ENCODE measurements at regions not wholly inside any gene's neighbourhood (a gene's known extent, or its start where the extent isn't known, plus 50 kb on each side); places are given as distances from the start of the nearest gene placed in this dataset.

GRCh38 chr14:83733670-83734069 lies 1796.3 kb upstream of the FLRT2 start:
- H3K4me3 ChIP-seq = no peak overlapping the region
- no peaks in the 10 kb centered on the region for H3K9me3 ChIP-seq (replicated peaks in 1 of 3)
- WGBS, 4 donors = 78 to 90% (median 85%) methylated on average over 1 of the region's 1 CpG
- no peaks in the 10 kb centered on the region for H3K36me3 ChIP-seq (replicated peaks in 1 of 2)
- TF ChIP-seq POLR2A (IDR thresholded peaks at IDR 0.05) = no peak
- TF ChIP-seq, protein P1, sequence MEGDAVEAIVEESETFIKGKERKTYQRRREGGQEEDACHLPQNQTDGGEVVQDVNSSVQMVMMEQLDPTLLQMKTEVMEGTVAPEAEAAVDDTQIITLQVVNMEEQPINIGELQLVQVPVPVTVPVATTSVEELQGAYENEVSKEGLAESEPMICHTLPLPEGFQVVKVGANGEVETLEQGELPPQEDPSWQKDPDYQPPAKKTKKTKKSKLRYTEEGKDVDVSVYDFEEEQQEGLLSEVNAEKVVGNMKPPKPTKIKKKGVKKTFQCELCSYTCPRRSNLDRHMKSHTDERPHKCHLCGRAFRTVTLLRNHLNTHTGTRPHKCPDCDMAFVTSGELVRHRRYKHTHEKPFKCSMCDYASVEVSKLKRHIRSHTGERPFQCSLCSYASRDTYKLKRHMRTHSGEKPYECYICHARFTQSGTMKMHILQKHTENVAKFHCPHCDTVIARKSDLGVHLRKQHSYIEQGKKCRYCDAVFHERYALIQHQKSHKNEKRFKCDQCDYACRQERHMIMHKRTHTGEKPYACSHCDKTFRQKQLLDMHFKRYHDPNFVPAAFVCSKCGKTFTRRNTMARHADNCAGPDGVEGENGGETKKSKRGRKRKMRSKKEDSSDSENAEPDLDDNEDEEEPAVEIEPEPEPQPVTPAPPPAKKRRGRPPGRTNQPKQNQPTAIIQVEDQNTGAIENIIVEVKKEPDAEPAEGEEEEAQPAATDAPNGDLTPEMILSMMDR (IDR thresholded peaks at IDR 0.05) = no peak
- H3K27ac ChIP-seq = no peak overlapping the region
- no peak for DNase-seq
- H3K27me3 ChIP-seq = no peaks in the 10 kb centered on the region
- intact Hi-C loops (cut with DNase I) = no loop called here
- no peaks in the 10 kb centered on the region for H3K4me1 ChIP-seq (replicated peaks in 1 of 2)

DNA sequence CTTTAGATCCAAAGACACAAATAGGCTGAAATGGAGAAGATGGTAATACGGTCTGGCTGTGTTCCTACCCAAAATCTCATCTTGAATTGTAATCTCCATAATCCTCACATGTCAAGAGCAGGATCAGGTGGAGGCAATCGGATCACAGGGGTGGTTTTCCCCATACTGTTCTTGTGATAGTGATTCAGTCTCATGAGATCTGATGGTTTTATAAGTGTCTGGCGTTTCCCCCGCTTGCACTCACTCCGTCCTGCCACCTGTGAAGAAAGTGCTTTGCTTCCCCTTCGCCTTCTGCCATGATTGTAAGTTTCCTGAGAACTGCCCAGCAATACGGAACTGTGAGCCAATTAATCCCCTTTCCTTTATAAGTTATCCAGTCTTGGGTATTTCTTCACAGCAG lies 1795.5 kb upstream of the FLRT2 start:
- Histone ChIP-seq H3K27ac (no peak overlapping the region), H3K4me1 (replicated peaks in 1 of 2) (no peaks in the 10 kb centered on the region), H3K27me3 (no peaks in the 10 kb centered on the region), H3K9me3 (replicated peaks in 1 of 3) (no peaks in the 10 kb centered on the region), H3K4me3 (no peak overlapping the region), H3K36me3 (replicated peaks in 1 of 2) (no peaks in the 10 kb centered on the region)
- no peak for TF ChIP-seq POLR2A (IDR thresholded peaks at IDR 0.05)
- TF ChIP-seq, protein P1 (IDR thresholded peaks at IDR 0.05) = no peak
- no peak for DNase-seq
- 74 to 77% (median 76%) methylated on average over 7 of the region's 7 CpGs for WGBS, 4 donors
- intact Hi-C loops (cut with DNase I) = no loop called here

DNA sequence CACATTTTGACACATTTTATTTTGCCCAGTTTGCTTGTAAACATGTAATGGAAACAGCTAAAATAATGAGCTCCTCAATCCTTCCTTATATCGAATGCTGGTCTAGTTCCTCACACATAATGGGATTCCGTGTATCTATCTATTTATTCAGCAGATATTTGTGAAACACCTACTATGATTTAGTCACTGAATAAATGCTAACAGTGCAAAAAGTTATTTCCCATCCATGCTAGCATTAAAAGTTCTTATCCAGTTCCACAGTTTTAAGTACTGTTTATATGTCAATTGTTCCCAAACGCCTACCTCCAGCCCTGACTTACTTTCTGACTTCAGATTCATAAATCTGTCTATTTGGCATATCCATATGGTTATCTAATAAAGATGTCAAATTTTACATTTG lies 1788.7 kb upstream of the FLRT2 start:
- H3K4me1 ChIP-seq (replicated peaks in 1 of 2) = no peaks in the 10 kb centered on the region
- H3K27me3 ChIP-seq = no peaks in the 10 kb centered on the region
- no peak for DNase-seq
- intact Hi-C loops (cut with DNase I) = no loop called here
- TF ChIP-seq, protein P1 (IDR thresholded peaks at IDR 0.05) = no peak
- TF ChIP-seq POLR2A (IDR thresholded peaks at IDR 0.05) = no peak
- no peak overlapping the region for H3K4me3 ChIP-seq
- WGBS, 4 donors = 81 to 90% (median 86%) methylated on average over 3 of the region's 3 CpGs
- H3K27ac ChIP-seq = no peak overlapping the region
- H3K36me3 ChIP-seq (replicated peaks in 1 of 2) = no peaks in the 10 kb centered on the region
- no peaks in the 10 kb centered on the region for H3K9me3 ChIP-seq (replicated peaks in 1 of 3)

DNA sequence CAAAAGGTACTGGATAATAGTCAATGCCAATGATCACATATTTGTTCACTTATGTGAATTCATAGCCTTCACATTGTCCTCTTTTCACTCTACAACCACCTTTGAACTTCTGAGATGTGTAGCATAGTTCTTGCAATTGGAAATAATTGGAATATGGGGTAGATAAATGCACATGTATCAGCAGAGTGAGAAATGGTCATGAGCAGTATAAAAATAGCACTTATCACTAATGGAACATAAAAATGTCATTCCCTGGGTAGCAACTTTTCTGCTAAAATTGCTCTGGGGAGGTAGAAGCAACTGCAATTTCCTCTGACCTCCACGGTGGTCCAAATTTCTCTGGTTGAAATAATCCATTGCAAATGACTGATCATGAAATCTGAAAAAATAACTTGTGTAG lies 1785.7 kb upstream of the FLRT2 start:
- Histone ChIP-seq H3K36me3 (replicated peaks in 1 of 2) (no peaks in the 10 kb centered on the region), H3K27ac (no peak overlapping the region), H3K9me3 (replicated peaks in 1 of 3) (no peaks in the 10 kb centered on the region), H3K4me1 (replicated peaks in 1 of 2) (no peaks in the 10 kb centered on the region), H3K4me3 (no peak overlapping the region), H3K27me3 (no peaks in the 10 kb centered on the region)
- TF ChIP-seq, protein P1 (IDR thresholded peaks at IDR 0.05) = no peak
- TF ChIP-seq POLR2A (IDR thresholded peaks at IDR 0.05) = no peak
- intact Hi-C loops (cut with DNase I) = no loop called here
- DNase-seq = no peak
- whole genome bisulfite sequencing, 4 donors = 89 to 97% (median 90%) methylated on average over 1 of the region's 1 CpG
